ENCODE measurements at regions not wholly inside any gene's neighbourhood (a gene's known extent, or its start where the extent isn't known, plus 50 kb on each side); places are given as distances from the start of the nearest gene placed in this dataset.
"Not testable (repeated sequence)": the region's sequence is repeated elsewhere in the genome, so short reads cannot be mapped to it uniquely, and the experiment has no call there.

- no peak for DNase-seq
These were observed 256.8 kb upstream of the RARB start for GRCh38 chr3:25171118-25171807.

DNA sequence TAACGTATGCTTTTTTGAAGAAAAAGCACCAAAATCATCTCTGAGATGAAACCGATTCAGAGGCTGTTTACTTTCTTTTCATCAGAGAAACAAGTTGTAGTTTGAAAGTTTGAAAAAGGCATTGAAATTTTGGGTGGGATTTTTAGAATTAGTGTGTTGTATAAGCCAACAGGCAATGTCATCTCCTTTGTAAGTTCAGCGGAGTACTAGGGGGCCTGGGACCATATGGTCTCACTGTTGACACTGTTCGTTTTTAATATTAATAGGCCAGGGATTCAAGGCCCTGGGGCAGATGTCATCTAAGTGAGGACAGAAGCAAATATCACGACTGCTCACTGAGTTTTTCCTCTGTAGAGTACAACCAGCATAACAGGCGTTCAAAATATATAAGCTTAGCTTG lies 256.2 kb upstream of the RARB start:
- no peak for DNase-seq

GRCh38 chr3:25173606-25174005 lies 254.5 kb upstream of the RARB start:
- DNase-seq = no peak

- DNase-seq = no peak
These were observed 253.8 kb upstream of the RARB start for GRCh38 chr3:25174251-25174650.

DNA sequence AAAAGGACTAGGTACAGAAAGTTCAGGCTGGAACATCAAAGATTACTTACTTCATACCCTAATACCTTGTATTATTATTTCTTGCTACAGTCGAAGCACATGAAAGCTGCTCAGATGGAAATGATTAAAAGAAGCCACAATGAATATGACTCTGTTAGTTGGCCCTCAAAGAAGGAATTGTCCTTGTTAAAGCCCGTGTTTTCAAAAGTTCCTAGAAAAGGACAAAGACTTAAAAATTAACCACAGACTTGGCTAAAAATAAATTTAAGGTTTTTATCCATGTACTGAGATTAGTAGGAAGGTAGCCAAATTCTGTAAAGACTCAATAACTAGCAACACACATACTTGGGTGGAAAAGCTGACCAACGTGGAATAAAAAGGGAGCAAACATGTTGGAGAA lies 251.0 kb upstream of the RARB start:
- no peak for DNase-seq

- no peak for DNase-seq
These were observed 249.4 kb upstream of the RARB start for GRCh38 chr3:25178672-25179071.

GRCh38 chr3:25181096-25181495 lies 247.0 kb upstream of the RARB start:
- no peak for DNase-seq

DNA sequence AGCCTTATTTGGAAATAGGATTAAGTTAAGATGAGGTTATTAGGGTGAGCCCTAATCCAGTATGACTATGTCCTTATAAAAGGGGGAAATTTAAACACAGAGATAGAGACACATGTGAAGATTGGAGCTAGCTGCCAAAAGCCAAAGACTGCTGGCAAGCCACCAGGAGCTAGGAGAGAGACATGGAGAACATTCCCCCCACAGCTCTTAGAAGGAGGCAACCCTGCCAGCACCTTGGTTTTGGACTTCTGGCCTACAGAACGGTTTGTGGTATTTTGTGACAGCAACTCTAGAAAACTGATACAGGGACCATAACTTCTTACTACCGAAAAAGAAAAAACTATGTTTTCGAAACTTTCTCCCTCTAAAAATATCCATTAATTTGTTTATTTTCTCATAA lies 245.3 kb upstream of the RARB start:
- no peak for DNase-seq

GRCh38 chr3:25184641-25185250 lies 243.3 kb upstream of the RARB start:
- DNase-seq = no peak

DNA sequence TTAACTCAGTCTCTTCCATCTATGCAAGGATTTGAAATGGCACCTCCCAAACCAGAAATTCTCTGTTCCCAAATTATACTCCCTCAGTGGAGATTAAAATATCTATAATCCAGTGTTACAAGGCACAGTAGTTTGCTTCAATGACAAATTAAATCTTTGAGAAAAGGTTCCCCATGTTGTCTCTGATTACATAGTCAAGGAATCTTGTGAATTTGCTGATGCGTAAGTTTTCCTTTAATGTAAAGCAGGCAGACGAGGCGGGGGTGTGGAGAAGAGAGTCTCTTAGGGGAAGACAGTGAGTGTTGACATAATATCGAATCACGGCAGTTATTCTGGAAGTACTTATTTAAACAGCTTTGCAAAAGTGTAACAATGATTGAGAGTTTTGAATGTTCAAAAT lies 236.4 kb upstream of the RARB start:
- DNase-seq = no peak

DNA sequence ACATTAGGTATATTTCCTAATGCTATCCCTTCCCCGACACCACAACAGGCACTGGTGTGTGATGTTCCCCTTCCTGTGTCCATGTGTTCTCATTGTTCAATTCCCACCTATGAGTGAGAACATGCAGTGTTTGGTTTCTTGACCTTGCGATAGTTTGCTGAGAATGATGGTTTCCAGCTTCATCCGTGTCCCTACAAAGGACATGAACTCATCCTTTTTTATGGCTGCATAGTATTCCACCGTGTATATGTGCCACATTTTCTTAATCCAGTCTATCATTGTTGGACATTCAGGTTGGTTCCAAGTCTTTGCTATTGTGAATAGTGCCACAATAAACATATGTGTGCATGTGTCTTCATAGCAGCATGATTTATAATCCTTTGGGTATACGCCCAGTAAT lies 228.5 kb upstream of the RARB start:
- not testable (repeated sequence) for DNase-seq

- no peak for DNase-seq
These were observed 215.3 kb upstream of the RARB start for GRCh38 chr3:25212736-25213135.

DNA sequence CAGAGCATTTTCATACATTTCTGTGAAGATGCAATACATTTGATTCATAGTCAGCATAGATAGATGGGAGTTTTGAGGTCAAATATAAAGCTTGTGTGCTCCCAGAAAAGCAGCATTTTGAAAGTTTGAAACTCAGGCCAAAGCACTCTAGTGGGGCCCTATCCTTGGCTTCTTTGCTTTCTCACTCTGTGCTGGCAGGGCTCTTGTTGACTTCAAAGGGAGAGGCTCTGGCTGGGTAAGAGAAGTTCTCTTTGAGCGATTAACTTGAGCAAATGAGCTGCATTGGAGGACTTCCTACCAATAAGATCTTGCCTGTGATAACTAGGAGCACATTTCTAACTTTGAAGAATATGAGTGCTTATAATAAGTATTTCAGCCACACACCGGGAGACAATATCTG lies 214.0 kb upstream of the RARB start:
- no peak for DNase-seq

DNA sequence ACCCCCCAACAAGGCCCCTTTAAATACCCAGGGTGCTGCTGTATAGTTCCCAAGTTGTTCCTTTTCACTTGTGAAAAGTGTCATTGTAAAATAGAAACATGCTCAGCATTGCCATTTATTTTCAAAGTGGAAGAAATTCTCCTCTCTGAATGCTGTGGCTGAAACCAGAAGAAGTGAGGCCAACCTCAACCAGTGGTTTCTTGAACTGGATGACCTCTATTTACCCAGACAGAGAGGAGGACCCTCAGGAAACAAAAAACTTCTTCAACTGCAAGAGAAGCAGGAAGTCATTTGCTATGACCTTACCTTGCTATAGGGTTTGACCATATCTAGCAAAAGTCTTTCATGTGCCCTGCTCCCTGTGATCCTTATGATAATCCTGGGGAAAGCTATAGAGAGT lies 209.7 kb upstream of the RARB start:
- no peak for DNase-seq

GRCh38 chr3:25226747-25227146 lies 201.3 kb upstream of the RARB start:
- no peak for DNase-seq

DNA sequence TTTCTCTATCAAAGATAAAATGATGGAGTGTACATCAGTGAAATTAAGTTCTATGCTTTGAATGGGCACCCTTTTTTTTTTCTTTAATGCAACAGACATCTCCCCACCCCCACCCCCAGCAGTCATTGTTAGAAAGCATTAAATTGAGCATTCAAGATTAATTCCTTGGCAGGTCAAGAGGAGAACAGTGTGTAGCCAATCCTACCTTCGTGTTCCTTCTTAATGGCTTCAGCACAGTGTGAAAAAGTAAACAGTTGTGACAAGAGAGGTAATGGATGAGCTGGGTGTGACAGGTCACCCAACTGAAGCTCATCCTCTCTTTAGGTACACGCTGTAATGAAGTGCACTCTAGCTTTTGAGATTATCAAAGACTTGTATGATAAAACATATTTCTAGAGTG lies 198.5 kb upstream of the RARB start:
- no peak for DNase-seq

- DNase-seq = no peak
These were observed 193.0 kb upstream of the RARB start for GRCh38 chr3:25235031-25235430.

- DNase-seq = no peak
These were observed 192.6 kb upstream of the RARB start for GRCh38 chr3:25235466-25235865.

- DNase-seq = no peak
These were observed 190.5 kb upstream of the RARB start for GRCh38 chr3:25237602-25238001.

GRCh38 chr3:25239042-25239441 lies 189.0 kb upstream of the RARB start:
- DNase-seq = no peak

GRCh38 chr3:25246913-25247312 lies 181.2 kb upstream of the RARB start:
- no peak for DNase-seq

DNA sequence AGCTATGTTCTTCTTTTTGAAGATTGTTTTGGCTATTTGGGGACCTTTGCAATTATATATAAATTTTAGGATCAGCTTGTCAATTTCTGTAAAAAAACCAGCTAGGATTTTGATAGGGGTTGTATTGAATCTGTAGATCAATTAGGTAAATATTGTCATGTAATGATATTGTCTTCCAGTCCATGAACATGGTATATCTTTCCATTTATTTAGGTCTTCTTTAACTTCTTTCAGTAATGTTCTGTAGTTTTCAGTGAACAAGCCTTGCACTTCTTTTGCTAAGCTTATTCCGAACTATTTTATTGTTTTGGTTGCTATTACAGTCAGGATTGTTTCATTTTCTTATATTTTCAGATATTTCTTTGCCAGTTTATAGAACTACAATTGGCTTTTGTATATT lies 175.8 kb upstream of the RARB start:
- no peak for DNase-seq

DNA sequence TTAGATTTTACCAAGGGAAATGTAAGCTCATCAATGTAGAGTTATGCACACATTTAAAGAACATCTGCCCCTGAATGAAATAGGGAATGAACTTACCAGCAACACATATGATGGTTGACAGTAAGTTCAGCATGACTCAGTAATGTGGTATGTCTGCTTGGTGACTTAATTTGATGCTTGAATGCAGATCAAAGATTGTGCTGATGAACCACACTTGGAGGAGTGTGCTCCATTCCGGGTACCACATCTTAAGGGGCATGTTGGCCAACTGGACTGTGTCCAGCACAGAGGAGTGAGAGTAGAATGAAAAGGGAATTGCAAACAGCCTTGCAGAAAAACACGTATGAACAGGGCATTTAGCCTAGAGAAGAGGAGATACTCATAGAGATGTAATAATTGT lies 171.0 kb upstream of the RARB start:
- no peak for DNase-seq

- DNase-seq = no peak
These were observed 168.2 kb upstream of the RARB start for GRCh38 chr3:25259871-25260270.

DNA sequence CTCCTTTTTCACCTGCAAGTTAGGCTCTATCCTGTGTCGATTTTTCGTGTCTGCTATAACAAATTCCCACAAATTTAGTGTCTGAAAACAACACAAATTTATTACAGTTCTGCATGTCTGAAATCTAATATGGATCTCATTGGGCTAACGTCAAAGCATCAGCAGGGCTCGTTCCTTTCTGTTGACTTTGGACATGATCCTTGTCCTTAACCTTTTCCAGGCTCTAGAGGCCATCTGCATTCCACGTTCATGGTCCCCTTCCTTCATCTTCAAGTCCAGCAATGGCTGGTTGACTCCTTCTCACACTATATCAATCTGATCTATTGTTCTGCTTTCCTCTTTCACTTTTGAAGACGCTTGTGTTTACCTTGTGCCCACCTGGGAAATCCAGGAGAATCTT lies 165.7 kb upstream of the RARB start:
- no peak for DNase-seq

Data from NCI-H1092 (cell line).